ENCODE measurements at regions not wholly inside any gene's neighbourhood (a gene's known extent, or its start where the extent isn't known, plus 50 kb on each side); places are given as distances from the start of the nearest gene placed in this dataset.

DNA sequence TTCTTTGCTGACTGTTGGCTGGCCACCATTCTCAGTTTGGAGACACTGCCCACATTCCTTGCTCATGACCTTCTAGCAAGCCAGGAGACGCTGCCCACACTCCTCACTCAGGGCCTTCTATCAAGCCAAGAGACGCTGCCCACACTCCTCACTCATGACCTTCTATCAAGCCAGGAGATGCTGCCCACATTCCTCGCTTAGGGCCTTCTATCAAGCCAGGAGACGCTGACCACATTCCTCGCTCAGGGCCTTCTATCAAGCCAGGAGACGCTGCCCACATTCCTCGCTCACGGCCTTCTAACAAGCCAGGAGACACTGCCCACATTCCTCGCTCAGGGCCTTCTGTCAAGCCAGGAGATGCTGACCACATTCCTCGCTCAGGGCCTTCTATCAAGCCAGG lies 131.3 kb upstream of the CBLN2 start:
- TF ChIP-seq NFIC (IDR thresholded peaks at IDR 0.05) (no peak), TAF1 (IDR thresholded peaks at IDR 0.05; ENCODE audit: low read depth) (no peak), RAD21 (IDR thresholded peaks at IDR 0.05; ENCODE audit: low read depth) (no peak), FOXM1 (IDR thresholded peaks at IDR 0.05; ENCODE audit: borderline replicate concordance, low read depth) (no peak)
- TF ChIP-seq, protein P1, sequence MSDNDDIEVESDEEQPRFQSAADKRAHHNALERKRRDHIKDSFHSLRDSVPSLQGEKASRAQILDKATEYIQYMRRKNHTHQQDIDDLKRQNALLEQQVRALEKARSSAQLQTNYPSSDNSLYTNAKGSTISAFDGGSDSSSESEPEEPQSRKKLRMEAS (IDR thresholded peaks at IDR 0.05): no peak
- TF ChIP-seq, protein P2, sequence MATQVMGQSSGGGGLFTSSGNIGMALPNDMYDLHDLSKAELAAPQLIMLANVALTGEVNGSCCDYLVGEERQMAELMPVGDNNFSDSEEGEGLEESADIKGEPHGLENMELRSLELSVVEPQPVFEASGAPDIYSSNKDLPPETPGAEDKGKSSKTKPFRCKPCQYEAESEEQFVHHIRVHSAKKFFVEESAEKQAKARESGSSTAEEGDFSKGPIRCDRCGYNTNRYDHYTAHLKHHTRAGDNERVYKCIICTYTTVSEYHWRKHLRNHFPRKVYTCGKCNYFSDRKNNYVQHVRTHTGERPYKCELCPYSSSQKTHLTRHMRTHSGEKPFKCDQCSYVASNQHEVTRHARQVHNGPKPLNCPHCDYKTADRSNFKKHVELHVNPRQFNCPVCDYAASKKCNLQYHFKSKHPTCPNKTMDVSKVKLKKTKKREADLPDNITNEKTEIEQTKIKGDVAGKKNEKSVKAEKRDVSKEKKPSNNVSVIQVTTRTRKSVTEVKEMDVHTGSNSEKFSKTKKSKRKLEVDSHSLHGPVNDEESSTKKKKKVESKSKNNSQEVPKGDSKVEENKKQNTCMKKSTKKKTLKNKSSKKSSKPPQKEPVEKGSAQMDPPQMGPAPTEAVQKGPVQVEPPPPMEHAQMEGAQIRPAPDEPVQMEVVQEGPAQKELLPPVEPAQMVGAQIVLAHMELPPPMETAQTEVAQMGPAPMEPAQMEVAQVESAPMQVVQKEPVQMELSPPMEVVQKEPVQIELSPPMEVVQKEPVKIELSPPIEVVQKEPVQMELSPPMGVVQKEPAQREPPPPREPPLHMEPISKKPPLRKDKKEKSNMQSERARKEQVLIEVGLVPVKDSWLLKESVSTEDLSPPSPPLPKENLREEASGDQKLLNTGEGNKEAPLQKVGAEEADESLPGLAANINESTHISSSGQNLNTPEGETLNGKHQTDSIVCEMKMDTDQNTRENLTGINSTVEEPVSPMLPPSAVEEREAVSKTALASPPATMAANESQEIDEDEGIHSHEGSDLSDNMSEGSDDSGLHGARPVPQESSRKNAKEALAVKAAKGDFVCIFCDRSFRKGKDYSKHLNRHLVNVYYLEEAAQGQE (IDR thresholded peaks at IDR 0.05; ENCODE audit: low read depth): no peak
